ENCODE measurements at regions not wholly inside any gene's neighbourhood (a gene's known extent, or its start where the extent isn't known, plus 50 kb on each side); places are given as distances from the start of the nearest gene placed in this dataset.

GRCh38 chr4:34108391-34108790 is 2135.9 kb downstream of the ARAP2 start:
- DNase-seq (ENCODE audit: low read depth, low spot score) (no peak), ATAC-seq (no peak)
- CTCF ChIA-PET: no interaction called here
- in situ Hi-C loops (cut with HindIII; ENCODE audit: low pct_unique_long_range_greater_than_20kb, low sequenced_read_pairs) (no loop called here), intact Hi-C loops (cut with micrococcal nuclease; ENCODE audit: unreplicated experiment) (no loop called here)
- H3K4me3 ChIP-seq (ENCODE audit: low read depth in 2 of 2, low read length in 2 of 2): no peak overlapping the region
- no peaks in the 10 kb centered on the region for H3K27me3 ChIP-seq (ENCODE audit: control insufficient read depth, insufficient read depth, low read length)
- POLR2A ChIA-PET: no interaction called here
- no peaks in the 10 kb centered on the region for H3K36me3 ChIP-seq (ENCODE audit: control insufficient read depth, insufficient read depth, low read length)
- H3K27ac ChIP-seq (ENCODE audit: low read length): no peak overlapping the region
- no peaks in the 10 kb centered on the region for H3K4me1 ChIP-seq (ENCODE audit: control insufficient read depth, insufficient read depth, low read length)
- no peak for TF ChIP-seq POLR2AphosphoS5 (IDR thresholded peaks at IDR 0.05; ENCODE audit: low read depth, low read length)
- TF ChIP-seq REST (IDR thresholded peaks at IDR 0.05; ENCODE audit: insufficient read depth in 1 of 2, low read depth in 2 of 2, low read length in 1 of 2): no peak
- TF ChIP-seq CTCF (IDR thresholded peaks at IDR 0.05): no peak
- no peak for TF ChIP-seq SIN3A (IDR thresholded peaks at IDR 0.05; ENCODE audit: borderline replicate concordance, insufficient read depth, low read depth, low read length)
- no peak for TF ChIP-seq TCF7L2 (IDR thresholded peaks at IDR 0.05; ENCODE audit: low read depth, low read length)
- no TSS peak for BruUV-seq (replicated peaks)
- no peaks in the 10 kb centered on the region for H3K9me3 ChIP-seq (ENCODE audit: control insufficient read depth, insufficient read depth, low read depth, low read length)

DNA sequence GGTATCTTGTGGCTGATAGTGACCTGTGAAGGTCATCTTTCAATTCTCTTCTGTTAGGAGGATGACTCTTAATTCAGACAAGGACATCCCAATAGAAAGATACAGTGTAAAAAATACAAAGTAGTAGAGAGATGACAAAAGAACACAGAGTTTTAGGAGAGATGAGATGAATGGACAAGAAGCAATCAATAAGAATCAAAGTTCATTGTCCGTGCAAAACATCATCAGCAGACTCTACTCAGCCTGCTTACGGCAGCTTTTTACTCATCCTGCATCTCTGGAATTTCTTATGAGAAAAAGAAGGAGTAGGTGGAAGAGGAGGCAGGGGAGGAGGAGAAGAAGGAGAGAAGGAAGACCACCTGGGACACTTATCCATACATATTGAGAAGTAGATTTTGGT is 2131.7 kb downstream of the ARAP2 start:
- Histone ChIP-seq H3K4me3 (ENCODE audit: low read depth in 2 of 2, low read length in 2 of 2) (no peak overlapping the region), H3K9me3 (ENCODE audit: control insufficient read depth, insufficient read depth, low read depth, low read length) (no peaks in the 10 kb centered on the region), H3K4me1 (ENCODE audit: control insufficient read depth, insufficient read depth, low read length) (no peaks in the 10 kb centered on the region), H3K27me3 (ENCODE audit: control insufficient read depth, insufficient read depth, low read length) (no peaks in the 10 kb centered on the region), H3K36me3 (ENCODE audit: control insufficient read depth, insufficient read depth, low read length) (no peaks in the 10 kb centered on the region), H3K27ac (ENCODE audit: low read length) (no peak overlapping the region)
- ATAC-seq (no peak), DNase-seq (ENCODE audit: low read depth, low spot score) (no peak)
- in situ Hi-C loops (cut with HindIII; ENCODE audit: low pct_unique_long_range_greater_than_20kb, low sequenced_read_pairs) (no loop called here), intact Hi-C loops (cut with micrococcal nuclease; ENCODE audit: unreplicated experiment) (no loop called here)
- no TSS peak for BruUV-seq (replicated peaks)
- POLR2A ChIA-PET: no interaction called here
- no peak for TF ChIP-seq CTCF (IDR thresholded peaks at IDR 0.05)
- CTCF ChIA-PET: no interaction called here

DNA sequence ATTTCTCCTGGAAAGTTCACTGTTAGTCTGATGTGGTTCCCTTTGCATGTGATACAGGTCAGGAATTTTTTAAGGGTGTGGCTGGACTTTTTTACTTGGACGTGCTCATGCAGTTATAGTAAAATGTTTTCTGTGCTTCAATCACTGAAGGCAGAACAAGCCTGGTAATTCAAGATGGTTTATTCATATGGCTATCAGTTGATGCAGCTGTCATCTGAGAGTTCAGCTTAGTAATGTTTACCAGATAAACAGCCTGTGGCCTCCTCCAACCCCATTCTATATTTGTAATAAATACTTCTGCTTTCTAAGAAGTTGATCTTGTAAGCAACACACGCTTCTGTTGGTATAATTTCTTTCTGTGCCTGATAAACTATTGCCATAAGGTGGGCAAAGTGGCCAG is 2105.9 kb downstream of the ARAP2 start:
- Histone ChIP-seq H3K4me3 (ENCODE audit: low read depth in 2 of 2, low read length in 2 of 2) (no peak overlapping the region), H3K27me3 (ENCODE audit: control insufficient read depth, insufficient read depth, low read length) (no peaks in the 10 kb centered on the region), H3K36me3 (ENCODE audit: control insufficient read depth, insufficient read depth, low read length) (no peaks in the 10 kb centered on the region), H3K9me3 (ENCODE audit: control insufficient read depth, insufficient read depth, low read depth, low read length) (no peaks in the 10 kb centered on the region), H3K4me1 (ENCODE audit: control insufficient read depth, insufficient read depth, low read length) (no peaks in the 10 kb centered on the region), H3K27ac (ENCODE audit: low read length) (no peak overlapping the region)
- DNase-seq (ENCODE audit: low read depth, low spot score): no peak
- ATAC-seq: no peak
- in situ Hi-C loops (cut with HindIII; ENCODE audit: low pct_unique_long_range_greater_than_20kb, low sequenced_read_pairs): no loop called here
- ChIA-PET CTCF (no interaction called here), POLR2A (no interaction called here)
- intact Hi-C loops (cut with micrococcal nuclease; ENCODE audit: unreplicated experiment): no loop called here
- BruUV-seq (replicated peaks): no TSS peak
- no peak for TF ChIP-seq TCF7L2 (IDR thresholded peaks at IDR 0.05; ENCODE audit: low read depth, low read length)
- no peak for TF ChIP-seq REST (IDR thresholded peaks at IDR 0.05; ENCODE audit: insufficient read depth in 1 of 2, low read depth in 2 of 2, low read length in 1 of 2)
- TF ChIP-seq SIN3A (IDR thresholded peaks at IDR 0.05; ENCODE audit: borderline replicate concordance, insufficient read depth, low read depth, low read length): no peak
- TF ChIP-seq POLR2AphosphoS5 (IDR thresholded peaks at IDR 0.05; ENCODE audit: low read depth, low read length): no peak

All from Panc1 (cell line).